ENCODE measurements at regions not wholly inside any gene's neighbourhood (a gene's known extent, or its start where the extent isn't known, plus 50 kb on each side); places are given as distances from the start of the nearest gene placed in this dataset.
"Not testable (repeated sequence)": the region's sequence is repeated elsewhere in the genome, so short reads cannot be mapped to it uniquely, and the experiment has no call there.

DNA sequence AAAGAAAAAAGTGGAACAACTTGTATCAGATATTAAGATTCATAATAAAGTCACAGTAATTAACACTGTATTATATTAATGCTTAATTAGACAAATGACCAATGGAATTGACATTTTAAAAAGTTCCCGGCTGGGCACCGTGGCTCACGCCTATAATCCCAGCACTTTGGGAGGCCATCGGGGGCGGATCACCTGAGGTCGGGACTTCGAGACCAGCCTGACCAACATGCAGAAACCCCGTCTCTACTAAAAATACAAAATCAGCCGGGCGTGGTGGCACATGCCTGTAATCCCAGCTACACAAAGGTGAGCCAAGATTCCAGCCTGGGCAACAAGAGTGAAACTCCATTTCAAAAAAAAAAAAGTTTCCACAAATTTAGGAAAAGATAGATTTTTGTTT lies 188.9 kb upstream of the TP63 start:
- not testable (repeated sequence) for TF ChIP-seq TAF1 (IDR thresholded peaks at IDR 0.05; ENCODE audit: borderline replicate concordance, low read depth, low read length); POLR2A (IDR thresholded peaks at IDR 0.05; ENCODE audit: low read depth, low read length); POLR2AphosphoS5 (IDR thresholded peaks at IDR 0.05; ENCODE audit: low read depth, low read length)

Measured in GM12892 (cell line).